HCT116 (cell line): ENCODE measurements at regions not wholly inside any gene's neighbourhood (a gene's known extent, or its start where the extent isn't known, plus 50 kb on each side); places are given as distances from the start of the nearest gene placed in this dataset.

Source experiments
- CTCF ChIP-seq, 3 experiments: fragments of 200-600 bp in 1 of 3; sonication (generic) in 1 of 3; IDR thresholded peaks in 2 of 3; conservative IDR thresholded peaks in 1 of 3; 2 replicates each; pipeline ENCODE4 v1.5.1; 2012 to 2017; ENCODE audit warnings: low read depth in 2 of 3, low read length in 2 of 3, antibody characterized with exemption in 1 of 3, borderline replicate concordance in 1 of 3, control low read depth in 1 of 3, mild to moderate bottlenecking in 1 of 3, mixed read lengths in 1 of 3, mixed run types in 1 of 3, moderate library complexity in 1 of 3; ENCODE audit not compliant: insufficient read depth in 1 of 3
- EZH2 ChIP-seq: fragments of 200-600 bp; sonication (generic); IDR thresholded peaks from 2 replicates; pipeline ENCODE4 v1.6.1; 2017; ENCODE audit warnings: antibody characterized with exemption, mixed run types
- POLR2A ChIP-seq: IDR thresholded peaks from 2 replicates; pipeline ENCODE4 v1.7.0; 2011; ENCODE audit warnings: borderline replicate concordance; ENCODE audit not compliant: insufficient read depth, insufficient read length; ENCODE audit errors: extremely low read depth
- RAD21 ChIP-seq: IDR thresholded peaks from 2 replicates; pipeline ENCODE4 v1.6.1; 2012; ENCODE audit warnings: low read depth, mild to moderate bottlenecking
- SIN3A ChIP-seq: IDR thresholded peaks from 2 replicates; pipeline ENCODE4 v1.6.1; 2012; ENCODE audit warnings: low read depth

- TF ChIP-seq CTCF (IDR thresholded peaks at IDR 0.05 in 2 of 3, conservative IDR thresholded peaks at IDR 0.05 in 1 of 3; ENCODE audit: borderline replicate concordance in 1 of 3, insufficient read depth in 1 of 3, low read depth in 2 of 3, low read length in 2 of 3) (no peak), POLR2A (no peak), EZH2 (no peak), SIN3A (no peak), RAD21 (no peak)
Measured at GRCh38 chr4:115986573-115986972, 873.2 kb upstream of the NDST4 start.
